ENCODE measurements at regions not wholly inside any gene's neighbourhood (a gene's known extent, or its start where the extent isn't known, plus 50 kb on each side); places are given as distances from the start of the nearest gene placed in this dataset.

DNA sequence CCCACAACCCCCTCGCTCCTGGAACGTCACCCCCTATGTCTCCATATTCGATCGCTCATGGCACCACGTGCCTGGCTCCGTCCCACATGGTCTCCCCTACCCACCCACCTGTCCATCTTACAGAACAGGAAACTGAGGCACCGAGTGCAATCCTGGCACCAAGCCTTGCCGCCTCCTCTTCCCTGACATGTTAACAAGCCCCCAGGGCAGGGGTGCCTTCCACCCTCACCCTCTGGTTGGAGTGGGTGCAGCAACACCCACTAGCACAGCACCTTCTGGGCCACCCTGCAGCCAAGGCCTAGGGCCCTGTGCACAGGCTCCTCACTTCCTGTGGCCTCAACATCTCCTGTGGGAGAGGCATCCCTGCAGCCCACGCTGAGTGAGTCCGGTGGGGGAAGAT, 110.3 kb downstream of the RFLNA start:
- H3K4me3 Mint-ChIP-seq, result no peak overlapping the region
- peaks cover 0 to 11% (median 9%) of the 10 kb centered on the region in 3 donors for H3K4me1 Mint-ChIP-seq
- no peaks in the 10 kb centered on the region for H3K9me3 Mint-ChIP-seq
- H3K27ac Mint-ChIP-seq, result no peak overlapping the region
- H3K36me3 Mint-ChIP-seq, result peaks cover 6 to 23% of the 10 kb centered on the region in 2 donors
- no peaks in the 10 kb centered on the region for H3K27me3 Mint-ChIP-seq
- ATAC-seq (ENCODE audit: low read depth in 2 of 2) (no peak), DNase-seq (no peak)

GRCh38 chr12:124404162-124404784, 109.4 kb downstream of the RFLNA start:
- peak overlapping the region in 1 of 6 donors; percentile 67 for H3K27ac Mint-ChIP-seq
- ATAC-seq (ENCODE audit: low read depth in 2 of 2) (no peak), DNase-seq (no peak)
- peaks cover 11 to 24% of the 10 kb centered on the region in 2 donors for H3K36me3 Mint-ChIP-seq
- H3K4me1 Mint-ChIP-seq, result peaks cover 1 to 11% (median 6%) of the 10 kb centered on the region in 3 donors
- no peaks in the 10 kb centered on the region for H3K9me3 Mint-ChIP-seq
- no peaks in the 10 kb centered on the region for H3K27me3 Mint-ChIP-seq
- H3K4me3 Mint-ChIP-seq, result no peak overlapping the region

DNA sequence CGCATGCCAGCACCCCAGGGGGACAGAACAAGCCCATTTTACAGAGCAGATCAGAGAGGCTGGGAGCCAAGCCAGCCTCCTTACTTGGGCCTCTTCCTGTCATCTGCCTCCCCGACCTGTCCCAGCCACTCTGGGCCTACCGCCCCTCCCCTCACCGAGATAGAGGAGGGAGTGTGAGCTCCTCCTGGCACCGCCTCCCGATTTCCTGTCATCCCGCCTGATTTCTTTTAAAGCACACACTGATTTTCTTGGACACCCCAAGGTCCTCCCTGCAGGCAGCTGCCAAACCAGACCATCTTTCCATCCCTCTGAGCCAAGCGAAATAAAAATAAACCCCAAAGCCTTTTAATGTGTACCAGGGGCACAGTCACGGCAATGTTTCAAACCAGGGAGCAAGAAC, 108.4 kb downstream of the RFLNA start:
- H3K27ac Mint-ChIP-seq, result peak overlapping the region in 1 of 6 donors; percentile 77
- no peak for ATAC-seq (ENCODE audit: low read depth in 2 of 2)
- no peaks in the 10 kb centered on the region for H3K27me3 Mint-ChIP-seq

DNA sequence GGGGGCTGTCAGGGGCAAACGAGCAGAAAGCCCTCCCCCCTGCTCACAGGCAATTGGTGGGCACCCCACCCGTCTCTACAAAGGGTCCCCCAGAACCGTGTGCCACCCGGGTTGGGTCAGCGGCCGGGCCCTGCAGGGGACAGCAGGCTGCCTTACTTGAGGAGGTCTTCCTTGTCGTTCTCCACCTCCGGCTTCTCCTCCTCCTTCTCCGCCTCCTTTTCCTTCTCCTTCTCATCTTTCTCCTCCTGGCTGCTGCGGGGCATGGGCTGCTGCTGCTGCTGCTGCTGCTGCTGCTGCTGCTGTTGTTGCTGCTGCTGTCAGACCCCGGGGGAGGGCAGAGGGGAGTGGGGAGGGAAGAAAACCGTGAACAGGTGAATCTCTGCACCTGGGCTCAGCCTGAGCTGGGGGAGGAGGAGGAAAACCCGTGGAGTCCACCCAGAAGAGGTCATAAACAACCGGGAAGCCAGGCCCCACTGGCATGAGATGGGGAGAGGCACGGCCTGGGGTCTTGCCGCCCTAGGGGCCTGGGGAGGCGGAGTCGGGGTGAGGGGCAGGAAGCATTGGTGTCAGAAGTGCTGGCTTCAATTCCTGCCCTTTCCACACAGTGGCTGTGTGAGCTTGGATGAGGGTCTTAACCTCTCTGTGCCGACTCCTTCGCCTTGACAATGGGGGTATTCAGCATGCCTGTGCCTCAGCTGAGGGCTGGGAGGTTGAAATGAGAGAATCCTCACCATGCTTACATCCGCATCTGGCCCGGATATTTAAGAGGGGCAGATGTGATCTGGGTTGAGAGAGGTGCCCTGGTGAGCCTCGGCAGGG, 107.6 kb downstream of the RFLNA start:
- peaks cover 1 to 9% (median 6%) of the 10 kb centered on the region in 3 donors for H3K4me1 Mint-ChIP-seq
- H3K27ac Mint-ChIP-seq, result peak overlapping the region in 1 of 6 donors; percentile 63
- H3K36me3 Mint-ChIP-seq, result peaks cover 11 to 24% of the 10 kb centered on the region in 2 donors
- H3K27me3 Mint-ChIP-seq, result no peaks in the 10 kb centered on the region
- no peaks in the 10 kb centered on the region for H3K9me3 Mint-ChIP-seq
- ATAC-seq (ENCODE audit: low read depth in 2 of 2) (no peak), DNase-seq (no peak)
- no peak overlapping the region for H3K4me3 Mint-ChIP-seq

More for the DNA sequence above, 108.4 kb downstream of the RFLNA start:
- H3K4me3 Mint-ChIP-seq, result no peak overlapping the region
- no peaks in the 10 kb centered on the region for H3K9me3 Mint-ChIP-seq
- H3K4me1 Mint-ChIP-seq, result peaks cover 1 to 11% (median 6%) of the 10 kb centered on the region in 3 donors
- H3K36me3 Mint-ChIP-seq, result peaks cover 11 to 24% of the 10 kb centered on the region in 2 donors
- DNase-seq, result no peak

GRCh38 chr12:124401704-124402221, 106.9 kb downstream of the RFLNA start:
- H3K36me3 Mint-ChIP-seq, result peaks cover 11 to 17% of the 10 kb centered on the region in 2 donors

DNA sequence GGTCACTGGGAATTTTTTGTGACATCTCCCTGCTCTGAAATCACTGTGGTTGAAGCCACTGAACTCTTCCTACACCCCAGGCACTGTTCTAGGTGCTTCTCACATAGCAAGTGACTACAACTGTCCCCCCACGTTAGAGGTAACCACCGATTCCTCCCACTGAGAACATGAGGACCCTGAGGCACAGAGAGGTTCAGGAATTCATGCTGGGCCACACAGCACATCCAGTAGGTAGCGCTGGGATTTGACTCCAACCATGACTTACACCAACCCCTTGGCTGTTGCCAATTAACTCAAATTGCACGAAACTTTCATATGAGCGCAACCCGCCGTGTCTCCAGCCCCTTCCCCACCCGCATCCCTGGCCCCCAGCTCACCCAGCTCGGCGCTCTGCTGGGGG, 105.2 kb downstream of the RFLNA start:
- Mint-ChIP-seq H3K4me3 (no peak overlapping the region), H3K27me3 (no peaks in the 10 kb centered on the region), H3K4me1 (peaks cover 1 to 6% (median 2%) of the 10 kb centered on the region in 3 donors), H3K36me3 (peaks cover 17% of the 10 kb centered on the region in 2 donors), H3K9me3 (no peaks in the 10 kb centered on the region), H3K27ac (no peak overlapping the region)
- DNase-seq, result no peak
- ATAC-seq (ENCODE audit: low read depth in 2 of 2), result no peak

More at GRCh38 chr12:124401704-124402221, 106.9 kb downstream of the RFLNA start:
- Mint-ChIP-seq H3K27me3 (no peaks in the 10 kb centered on the region), H3K4me1 (peaks cover 1 to 6% (median 3%) of the 10 kb centered on the region in 3 donors), H3K27ac (peak overlapping the region in 1 of 6 donors; percentile 7), H3K9me3 (no peaks in the 10 kb centered on the region), H3K4me3 (no peak overlapping the region)
- ATAC-seq (ENCODE audit: low read depth in 2 of 2), result no peak
- no peak for DNase-seq

- H3K36me3 Mint-ChIP-seq, result peaks cover 17% of the 10 kb centered on the region in 2 donors
- H3K27me3 Mint-ChIP-seq, result no peaks in the 10 kb centered on the region
- no peak for ATAC-seq (ENCODE audit: low read depth in 2 of 2)
- peaks cover 1 to 7% (median 2%) of the 10 kb centered on the region in 3 donors for H3K4me1 Mint-ChIP-seq
- peak overlapping the region in 1 of 8 donors; percentile 0 for H3K4me3 Mint-ChIP-seq
- H3K9me3 Mint-ChIP-seq, result no peaks in the 10 kb centered on the region
- no peak for DNase-seq
- peak overlapping the region in 1 of 6 donors; percentile 30 for H3K27ac Mint-ChIP-seq
Observed at GRCh38 chr12:124399622-124400021, 104.7 kb downstream of the RFLNA start.

GRCh38 chr12:124398578-124399227, 103.8 kb downstream of the RFLNA start:
- no peak for DNase-seq
- peaks cover 1 to 16% (median 2%) of the 10 kb centered on the region in 3 donors for H3K4me1 Mint-ChIP-seq
- ATAC-seq (ENCODE audit: low read depth in 2 of 2), result no peak
- H3K27ac Mint-ChIP-seq, result peak overlapping the region in 1 of 6 donors; percentile 47
- peaks cover 17% of the 10 kb centered on the region in 2 donors for H3K36me3 Mint-ChIP-seq
- H3K27me3 Mint-ChIP-seq, result no peaks in the 10 kb centered on the region
- H3K9me3 Mint-ChIP-seq, result no peaks in the 10 kb centered on the region
- H3K4me3 Mint-ChIP-seq, result no peak overlapping the region

DNA sequence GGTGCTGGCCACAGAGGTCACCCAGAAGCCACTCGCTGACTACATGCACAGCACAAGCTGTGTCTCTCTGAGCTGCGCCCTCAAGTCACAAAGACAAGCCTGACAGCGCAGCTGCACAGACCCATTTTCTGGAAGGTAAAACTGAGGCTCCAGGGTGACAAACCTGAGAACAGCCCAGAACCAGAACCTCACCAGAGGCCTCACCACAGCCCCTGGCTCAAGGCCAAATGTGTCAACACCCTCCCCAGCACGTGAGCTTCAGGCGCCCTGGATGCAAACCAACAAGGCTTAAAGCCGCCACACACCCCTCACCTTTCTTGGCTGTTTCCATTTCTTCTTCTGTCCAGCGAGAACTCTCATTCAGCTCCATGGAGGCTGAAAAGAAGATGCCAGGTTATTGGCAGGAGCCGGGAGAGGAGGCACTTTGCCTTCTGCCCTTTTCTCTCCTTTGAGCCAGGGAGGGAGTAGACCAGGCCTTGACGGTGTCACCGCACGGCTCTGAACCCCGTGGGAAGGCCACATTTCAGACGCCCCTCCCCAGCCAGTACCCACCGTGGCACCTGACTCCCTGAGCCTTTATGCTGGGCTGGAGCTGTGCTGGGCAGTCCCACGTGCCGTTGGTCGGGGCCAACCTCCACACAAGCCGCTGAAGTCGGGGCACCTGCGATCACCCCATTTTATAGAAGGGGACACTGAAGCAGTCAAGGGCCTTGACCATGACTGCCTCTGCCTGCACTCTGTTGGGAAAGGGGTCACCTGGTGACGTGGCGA, 103.1 kb downstream of the RFLNA start:
- DNase-seq, result no peak
- H3K9me3 Mint-ChIP-seq, result no peaks in the 10 kb centered on the region
- no peaks in the 10 kb centered on the region for H3K27me3 Mint-ChIP-seq
- H3K36me3 Mint-ChIP-seq, result peaks cover 17% of the 10 kb centered on the region in 2 donors
- no peak for ATAC-seq (ENCODE audit: low read depth in 2 of 2)
- H3K4me3 Mint-ChIP-seq, result no peak overlapping the region
- peaks cover 7 to 23% (median 8%) of the 10 kb centered on the region in 3 donors for H3K4me1 Mint-ChIP-seq
- peak overlapping the region in 1 of 6 donors; percentile 54 for H3K27ac Mint-ChIP-seq

- Mint-ChIP-seq H3K4me1 (peaks cover 10 to 27% (median 12%) of the 10 kb centered on the region in 3 donors), H3K27me3 (no peaks in the 10 kb centered on the region), H3K9me3 (no peaks in the 10 kb centered on the region), H3K27ac (no peak overlapping the region), H3K4me3 (no peak overlapping the region), H3K36me3 (peaks cover 17% of the 10 kb centered on the region in 2 donors)
- ATAC-seq (ENCODE audit: low read depth in 2 of 2) (no peak), DNase-seq (no peak)
Observed at GRCh38 chr12:124397399-124397679, 102.4 kb downstream of the RFLNA start.

DNA sequence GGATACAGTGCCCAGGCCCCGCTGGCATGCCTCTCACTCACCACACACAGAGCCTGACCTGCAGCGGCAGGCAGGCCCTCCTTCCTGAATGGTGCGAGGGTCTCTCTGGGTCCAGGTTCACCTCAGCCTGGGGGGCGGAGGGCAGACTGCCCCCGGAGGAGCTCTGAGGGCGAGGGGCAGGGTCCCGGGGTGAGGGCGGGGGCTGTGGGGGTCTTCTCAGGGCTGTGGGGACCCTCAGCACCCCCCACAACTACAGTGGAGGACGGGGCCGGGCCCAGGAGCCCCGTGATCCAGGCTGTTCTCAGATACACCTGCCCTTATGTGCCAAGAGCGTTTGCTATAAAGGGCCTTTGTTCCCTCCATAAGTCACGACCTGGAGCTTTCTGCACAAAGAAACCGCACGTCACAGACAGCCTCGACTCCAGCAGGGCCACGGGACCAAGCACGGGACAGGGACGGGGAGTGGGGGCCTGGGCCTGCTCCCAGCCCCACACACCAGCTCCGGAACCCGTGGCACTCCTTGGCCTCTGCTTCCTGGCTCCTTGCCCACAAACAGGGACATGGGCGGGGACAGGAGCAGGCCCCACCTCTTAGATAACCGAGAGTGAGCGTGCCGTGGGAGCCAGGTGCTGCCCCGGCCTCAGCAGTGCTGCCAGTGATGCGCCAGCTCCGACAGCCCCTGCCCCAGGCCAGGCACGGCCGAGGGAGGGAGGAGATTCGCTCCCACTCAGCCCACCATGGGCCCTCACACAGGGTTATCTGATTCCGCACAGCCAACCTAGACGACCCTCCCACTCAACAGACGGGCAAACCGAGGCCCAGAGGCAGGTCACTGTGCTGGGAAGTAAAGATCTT, 101.9 kb downstream of the RFLNA start:
- Mint-ChIP-seq H3K36me3 (peaks cover 16 to 17% of the 10 kb centered on the region in 2 donors), H3K9me3 (no peaks in the 10 kb centered on the region), H3K27ac (no peak overlapping the region), H3K27me3 (no peaks in the 10 kb centered on the region), H3K4me1 (peaks cover 16 to 33% (median 17%) of the 10 kb centered on the region in 3 donors), H3K4me3 (no peak overlapping the region)
- ATAC-seq (ENCODE audit: low read depth in 2 of 2), result no peak
- no peak for DNase-seq

DNA sequence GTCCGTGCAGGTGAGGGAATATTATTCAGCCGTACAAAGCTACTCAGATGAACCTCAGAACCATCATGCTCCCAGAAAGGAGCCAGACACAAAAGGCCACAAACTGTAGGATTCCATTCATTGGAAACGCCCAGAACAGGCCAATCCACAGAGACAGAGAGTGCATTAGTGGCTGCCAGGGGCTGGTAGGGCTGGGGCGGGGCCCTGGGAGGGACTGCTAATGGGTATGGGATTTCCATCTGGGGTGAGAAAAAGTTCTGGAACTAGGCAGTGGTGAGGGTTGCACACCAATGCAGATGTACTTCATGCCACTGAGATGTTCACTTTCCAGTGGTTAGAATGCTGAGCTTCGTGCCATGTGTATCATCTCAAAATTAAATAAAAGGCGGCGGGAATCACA, 101.1 kb downstream of the RFLNA start:
- DNase-seq (no peak), ATAC-seq (ENCODE audit: low read depth in 2 of 2) (no peak)
- H3K9me3 Mint-ChIP-seq, result no peaks in the 10 kb centered on the region
- peaks cover 9 to 12% of the 10 kb centered on the region in 2 donors for H3K36me3 Mint-ChIP-seq
- H3K4me1 Mint-ChIP-seq, result peaks cover 21 to 35% (median 25%) of the 10 kb centered on the region in 3 donors
- H3K27ac Mint-ChIP-seq, result peak overlapping the region in 2 of 6 donors; percentile 60 to 62
- no peaks in the 10 kb centered on the region for H3K27me3 Mint-ChIP-seq
- H3K4me3 Mint-ChIP-seq, result no peak overlapping the region
